Prostate gland (tissue), 2 donors: ENCODE measurements at regions not wholly inside any gene's neighbourhood (a gene's known extent, or its start where the extent isn't known, plus 50 kb on each side); places are given as distances from the start of the nearest gene placed in this dataset.

Experiments used
- CTCF ChIP-seq, 4 experiments: fragments of 200-600 bp in 2 of 4; fragments of 450-650 bp in 2 of 4; sonication (generic) in 2 of 4; IDR thresholded peaks; 1 replicate in 3 of 4; 2 replicates in 1 of 4; pipeline ENCODE4 v1.5.1; 2016 to 2019; ENCODE audit warnings: antibody characterized with exemption in 4 of 4, mild to moderate bottlenecking in 2 of 4, moderate library complexity in 2 of 4
- POLR2AphosphoS5 ChIP-seq: sonication (generic); formaldehyde crosslinking; IDR thresholded peaks from one replicate; pipeline ENCODE4 v1.6.1; 2017; ENCODE audit warnings: antibody characterized with exemption

- TF ChIP-seq CTCF (IDR thresholded peaks at IDR 0.05) (no peak), POLR2AphosphoS5 (no peak)
These were observed 361.0 kb downstream of the SQOR start for GRCh38 chr15:45995800-45996199.
